ENCODE measurements at regions not wholly inside any gene's neighbourhood (a gene's known extent, or its start where the extent isn't known, plus 50 kb on each side); places are given as distances from the start of the nearest gene placed in this dataset.

GRCh38 chr2:146037334-146037870 is 1517.5 kb upstream of the ZEB2 start:
- Histone ChIP-seq H3K4me3 (ENCODE audit: low read depth, low read length) (no peak overlapping the region), H3K4me1 (ENCODE audit: control insufficient read depth, insufficient read depth, low read length) (peaks cover 7% of the 10 kb centered on the region; the same call in 1 of the 2 replicates), H3K27me3 (ENCODE audit: control insufficient read depth, insufficient read depth, low read length) (no peaks in the 10 kb centered on the region), H3K36me3 (ENCODE audit: control insufficient read depth, insufficient read depth, low read length) (no peaks in the 10 kb centered on the region), H3K9me3 (ENCODE audit: control insufficient read depth, insufficient read depth, low read depth, low read length) (no peaks in the 10 kb centered on the region), H3K9ac (ENCODE audit: low read length) (no peak overlapping the region), H3K27ac (ENCODE audit: low read depth, low read length) (no peak overlapping the region)

GRCh38 chr2:146031158-146031557 is 1511.2 kb upstream of the ZEB2 start:
- no peak overlapping the region for H3K9ac ChIP-seq (ENCODE audit: low read length)
- no peaks in the 10 kb centered on the region for H3K27me3 ChIP-seq (ENCODE audit: control insufficient read depth, insufficient read depth, low read length)
- no peaks in the 10 kb centered on the region for H3K4me1 ChIP-seq (ENCODE audit: control insufficient read depth, insufficient read depth, low read length)
- no peak overlapping the region for H3K27ac ChIP-seq (ENCODE audit: low read depth, low read length)
- H3K4me3 ChIP-seq (ENCODE audit: low read depth, low read length) = no peak overlapping the region
- H3K9me3 ChIP-seq (ENCODE audit: control insufficient read depth, insufficient read depth, low read depth, low read length) = no peaks in the 10 kb centered on the region
- no peaks in the 10 kb centered on the region for H3K36me3 ChIP-seq (ENCODE audit: control insufficient read depth, insufficient read depth, low read length)

GRCh38 chr2:146027156-146027555 is 1507.2 kb upstream of the ZEB2 start:
- Histone ChIP-seq H3K27ac (ENCODE audit: low read depth, low read length) (no peak overlapping the region), H3K4me3 (ENCODE audit: low read depth, low read length) (no peak overlapping the region), H3K9me3 (ENCODE audit: control insufficient read depth, insufficient read depth, low read depth, low read length) (no peaks in the 10 kb centered on the region), H3K36me3 (ENCODE audit: control insufficient read depth, insufficient read depth, low read length) (no peaks in the 10 kb centered on the region), H3K4me1 (ENCODE audit: control insufficient read depth, insufficient read depth, low read length) (no peaks in the 10 kb centered on the region), H3K27me3 (ENCODE audit: control insufficient read depth, insufficient read depth, low read length) (no peaks in the 10 kb centered on the region), H3K9ac (ENCODE audit: low read length) (no peak overlapping the region)

- Histone ChIP-seq H3K9me3 (ENCODE audit: control insufficient read depth, insufficient read depth, low read depth, low read length) (no peaks in the 10 kb centered on the region), H3K4me3 (ENCODE audit: low read depth, low read length) (no peak overlapping the region), H3K36me3 (ENCODE audit: control insufficient read depth, insufficient read depth, low read length) (no peaks in the 10 kb centered on the region), H3K27ac (ENCODE audit: low read depth, low read length) (no peak overlapping the region), H3K27me3 (ENCODE audit: control insufficient read depth, insufficient read depth, low read length) (no peaks in the 10 kb centered on the region), H3K9ac (ENCODE audit: low read length) (no peak overlapping the region), H3K4me1 (ENCODE audit: control insufficient read depth, insufficient read depth, low read length) (no peaks in the 10 kb centered on the region)
Observed at GRCh38 chr2:146025519-146025918, 1505.6 kb upstream of the ZEB2 start.

- no peak overlapping the region for H3K9ac ChIP-seq (ENCODE audit: low read length)
- no peak overlapping the region for H3K4me3 ChIP-seq (ENCODE audit: low read depth, low read length)
- H3K9me3 ChIP-seq (ENCODE audit: control insufficient read depth, insufficient read depth, low read depth, low read length) = no peaks in the 10 kb centered on the region
- no peaks in the 10 kb centered on the region for H3K36me3 ChIP-seq (ENCODE audit: control insufficient read depth, insufficient read depth, low read length)
- H3K4me1 ChIP-seq (ENCODE audit: control insufficient read depth, insufficient read depth, low read length) = no peaks in the 10 kb centered on the region
- no peaks in the 10 kb centered on the region for H3K27me3 ChIP-seq (ENCODE audit: control insufficient read depth, insufficient read depth, low read length)
- H3K27ac ChIP-seq (ENCODE audit: low read depth, low read length) = no peak overlapping the region
Observed at GRCh38 chr2:146024212-146024743, 1504.4 kb upstream of the ZEB2 start.

- H3K4me1 ChIP-seq (ENCODE audit: control insufficient read depth, insufficient read depth, low read length) = no peaks in the 10 kb centered on the region
- H3K36me3 ChIP-seq (ENCODE audit: control insufficient read depth, insufficient read depth, low read length) = no peaks in the 10 kb centered on the region
- no peak overlapping the region for H3K9ac ChIP-seq (ENCODE audit: low read length)
- H3K27ac ChIP-seq (ENCODE audit: low read depth, low read length) = no peak overlapping the region
- H3K4me3 ChIP-seq (ENCODE audit: low read depth, low read length) = no peak overlapping the region
- H3K9me3 ChIP-seq (ENCODE audit: control insufficient read depth, insufficient read depth, low read depth, low read length) = no peaks in the 10 kb centered on the region
- no peaks in the 10 kb centered on the region for H3K27me3 ChIP-seq (ENCODE audit: control insufficient read depth, insufficient read depth, low read length)
Observed at GRCh38 chr2:146004462-146004861, 1484.5 kb upstream of the ZEB2 start.

- Histone ChIP-seq H3K36me3 (ENCODE audit: control insufficient read depth, insufficient read depth, low read length) (no peaks in the 10 kb centered on the region), H3K4me3 (ENCODE audit: low read depth, low read length) (no peak overlapping the region), H3K9ac (ENCODE audit: low read length) (no peak overlapping the region), H3K4me1 (ENCODE audit: control insufficient read depth, insufficient read depth, low read length) (no peaks in the 10 kb centered on the region), H3K9me3 (ENCODE audit: control insufficient read depth, insufficient read depth, low read depth, low read length) (no peaks in the 10 kb centered on the region), H3K27ac (ENCODE audit: low read depth, low read length) (no peak overlapping the region), H3K27me3 (ENCODE audit: control insufficient read depth, insufficient read depth, low read length) (no peaks in the 10 kb centered on the region)
Observed at GRCh38 chr2:146003337-146003736, 1483.4 kb upstream of the ZEB2 start.

GRCh38 chr2:145994910-145995309 is 1475.0 kb upstream of the ZEB2 start:
- Histone ChIP-seq H3K9me3 (ENCODE audit: control insufficient read depth, insufficient read depth, low read depth, low read length) (no peaks in the 10 kb centered on the region), H3K4me3 (ENCODE audit: low read depth, low read length) (no peak overlapping the region), H3K27ac (ENCODE audit: low read depth, low read length) (no peak overlapping the region), H3K36me3 (ENCODE audit: control insufficient read depth, insufficient read depth, low read length) (no peaks in the 10 kb centered on the region), H3K27me3 (ENCODE audit: control insufficient read depth, insufficient read depth, low read length) (no peaks in the 10 kb centered on the region), H3K9ac (ENCODE audit: low read length) (no peak overlapping the region), H3K4me1 (ENCODE audit: control insufficient read depth, insufficient read depth, low read length) (no peaks in the 10 kb centered on the region)

- Histone ChIP-seq H3K9me3 (ENCODE audit: control insufficient read depth, insufficient read depth, low read depth, low read length) (no peaks in the 10 kb centered on the region), H3K27me3 (ENCODE audit: control insufficient read depth, insufficient read depth, low read length) (no peaks in the 10 kb centered on the region), H3K27ac (ENCODE audit: low read depth, low read length) (no peak overlapping the region), H3K9ac (ENCODE audit: low read length) (no peak overlapping the region), H3K4me1 (ENCODE audit: control insufficient read depth, insufficient read depth, low read length) (no peaks in the 10 kb centered on the region), H3K4me3 (ENCODE audit: low read depth, low read length) (no peak overlapping the region), H3K36me3 (ENCODE audit: control insufficient read depth, insufficient read depth, low read length) (no peaks in the 10 kb centered on the region)
Observed at GRCh38 chr2:145992572-145992971, 1472.7 kb upstream of the ZEB2 start.

- Histone ChIP-seq H3K36me3 (ENCODE audit: control insufficient read depth, insufficient read depth, low read length) (no peaks in the 10 kb centered on the region), H3K27me3 (ENCODE audit: control insufficient read depth, insufficient read depth, low read length) (no peaks in the 10 kb centered on the region), H3K9me3 (ENCODE audit: control insufficient read depth, insufficient read depth, low read depth, low read length) (no peaks in the 10 kb centered on the region), H3K4me3 (ENCODE audit: low read depth, low read length) (no peak overlapping the region), H3K27ac (ENCODE audit: low read depth, low read length) (no peak overlapping the region), H3K9ac (ENCODE audit: low read length) (no peak overlapping the region), H3K4me1 (ENCODE audit: control insufficient read depth, insufficient read depth, low read length) (no peaks in the 10 kb centered on the region)
Observed at GRCh38 chr2:145987793-145988192, 1467.9 kb upstream of the ZEB2 start.

GRCh38 chr2:145985517-145985916 is 1465.6 kb upstream of the ZEB2 start:
- Histone ChIP-seq H3K36me3 (ENCODE audit: control insufficient read depth, insufficient read depth, low read length) (no peaks in the 10 kb centered on the region), H3K4me3 (ENCODE audit: low read depth, low read length) (no peak overlapping the region), H3K9ac (ENCODE audit: low read length) (no peak overlapping the region), H3K27ac (ENCODE audit: low read depth, low read length) (no peak overlapping the region), H3K9me3 (ENCODE audit: control insufficient read depth, insufficient read depth, low read depth, low read length) (no peaks in the 10 kb centered on the region), H3K4me1 (ENCODE audit: control insufficient read depth, insufficient read depth, low read length) (no peaks in the 10 kb centered on the region), H3K27me3 (ENCODE audit: control insufficient read depth, insufficient read depth, low read length) (no peaks in the 10 kb centered on the region)

GRCh38 chr2:145984580-145984979 is 1464.7 kb upstream of the ZEB2 start:
- no peak overlapping the region for H3K27ac ChIP-seq (ENCODE audit: low read depth, low read length)
- no peaks in the 10 kb centered on the region for H3K9me3 ChIP-seq (ENCODE audit: control insufficient read depth, insufficient read depth, low read depth, low read length)
- no peak overlapping the region for H3K9ac ChIP-seq (ENCODE audit: low read length)
- no peaks in the 10 kb centered on the region for H3K4me1 ChIP-seq (ENCODE audit: control insufficient read depth, insufficient read depth, low read length)
- H3K36me3 ChIP-seq (ENCODE audit: control insufficient read depth, insufficient read depth, low read length) = no peaks in the 10 kb centered on the region
- H3K27me3 ChIP-seq (ENCODE audit: control insufficient read depth, insufficient read depth, low read length) = no peaks in the 10 kb centered on the region
- no peak overlapping the region for H3K4me3 ChIP-seq (ENCODE audit: low read depth, low read length)

Data from HUES6 (cell line).